Neutrophil (primary cell): ENCODE measurements at regions not wholly inside any gene's neighbourhood (a gene's known extent, or its start where the extent isn't known, plus 50 kb on each side); places are given as distances from the start of the nearest gene placed in this dataset.

Source experiments
- H3K27ac ChIP-seq: fragments of 200-600 bp; sonication (generic); 2 replicates; pipeline ENCODE4 v1.5.1; 2016; ENCODE audit warnings: mild to moderate bottlenecking, moderate library complexity
- H3K27me3 ChIP-seq: fragments of 200-600 bp; sonication (generic); 2 replicates; pipeline ENCODE4 v1.6.0; 2016; ENCODE audit warnings: mild to moderate bottlenecking
- H3K36me3 ChIP-seq: fragments of 200-600 bp; sonication (generic); 2 replicates; pipeline ENCODE4 v1.5.1; 2017
- H3K4me1 ChIP-seq, 2 experiments: fragments of 200-600 bp in 1 of 2; sonication (generic) in 1 of 2; 1 replicate in 1 of 2; 2 replicates in 1 of 2; pipeline versions ENCODE4 v1.5.1 to v1.6.1; 2013 to 2016; ENCODE audit warnings: low read depth in 1 of 2, low read length in 1 of 2, mild to moderate bottlenecking in 1 of 2, moderate library complexity in 1 of 2; ENCODE audit not compliant: control insufficient read depth in 1 of 2, insufficient read depth in 1 of 2
- H3K4me3 ChIP-seq, 2 experiments: fragments of 200-600 bp in 1 of 2; sonication (generic) in 1 of 2; 1 replicate in 1 of 2; 2 replicates in 1 of 2; pipeline ENCODE4 v1.5.1; 2013 to 2016; ENCODE audit warnings: low read depth in 1 of 2, low read length in 1 of 2, mild to moderate bottlenecking in 1 of 2, moderate library complexity in 1 of 2
- H3K9me3 ChIP-seq: fragments of 200-600 bp; sonication (generic); 2 replicates; pipeline ENCODE4 v1.5.1; 2016
- TF ChIP-seq, protein P1 (sequence below): fragments of 200-600 bp; sonication (generic); IDR thresholded peaks from 2 replicates; pipeline ENCODE4 v1.5.1; 2016; ENCODE audit warnings: antibody characterized with exemption

DNA sequence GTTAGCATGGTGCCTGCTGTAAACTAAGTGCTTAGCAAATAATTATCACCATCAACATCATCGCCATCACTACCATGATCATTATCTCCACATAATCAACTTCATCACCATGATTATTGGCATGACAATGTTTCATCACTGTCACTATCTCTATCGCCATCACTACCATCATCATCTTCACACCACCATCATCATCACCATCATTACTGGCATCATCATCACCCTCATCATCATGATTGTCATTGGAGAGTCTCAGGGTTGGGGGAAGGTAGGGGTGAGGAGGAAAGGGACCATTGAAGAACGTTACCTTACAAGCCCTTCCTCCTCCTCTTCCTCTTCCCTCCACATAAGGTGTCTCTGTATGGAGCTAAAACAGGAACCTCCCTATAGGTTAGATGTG is 54.9 kb upstream of the GPR26 start:
- Histone ChIP-seq H3K9me3 (no peaks in the 10 kb centered on the region), H3K27ac (no peak overlapping the region), H3K4me1 (no peaks in the 10 kb centered on the region), H3K4me3 (no peak overlapping the region), H3K36me3 (no peaks in the 10 kb centered on the region), H3K27me3 (peaks cover 5% of the 10 kb centered on the region)
- TF ChIP-seq, protein P1, sequence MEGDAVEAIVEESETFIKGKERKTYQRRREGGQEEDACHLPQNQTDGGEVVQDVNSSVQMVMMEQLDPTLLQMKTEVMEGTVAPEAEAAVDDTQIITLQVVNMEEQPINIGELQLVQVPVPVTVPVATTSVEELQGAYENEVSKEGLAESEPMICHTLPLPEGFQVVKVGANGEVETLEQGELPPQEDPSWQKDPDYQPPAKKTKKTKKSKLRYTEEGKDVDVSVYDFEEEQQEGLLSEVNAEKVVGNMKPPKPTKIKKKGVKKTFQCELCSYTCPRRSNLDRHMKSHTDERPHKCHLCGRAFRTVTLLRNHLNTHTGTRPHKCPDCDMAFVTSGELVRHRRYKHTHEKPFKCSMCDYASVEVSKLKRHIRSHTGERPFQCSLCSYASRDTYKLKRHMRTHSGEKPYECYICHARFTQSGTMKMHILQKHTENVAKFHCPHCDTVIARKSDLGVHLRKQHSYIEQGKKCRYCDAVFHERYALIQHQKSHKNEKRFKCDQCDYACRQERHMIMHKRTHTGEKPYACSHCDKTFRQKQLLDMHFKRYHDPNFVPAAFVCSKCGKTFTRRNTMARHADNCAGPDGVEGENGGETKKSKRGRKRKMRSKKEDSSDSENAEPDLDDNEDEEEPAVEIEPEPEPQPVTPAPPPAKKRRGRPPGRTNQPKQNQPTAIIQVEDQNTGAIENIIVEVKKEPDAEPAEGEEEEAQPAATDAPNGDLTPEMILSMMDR, result no peak

DNA sequence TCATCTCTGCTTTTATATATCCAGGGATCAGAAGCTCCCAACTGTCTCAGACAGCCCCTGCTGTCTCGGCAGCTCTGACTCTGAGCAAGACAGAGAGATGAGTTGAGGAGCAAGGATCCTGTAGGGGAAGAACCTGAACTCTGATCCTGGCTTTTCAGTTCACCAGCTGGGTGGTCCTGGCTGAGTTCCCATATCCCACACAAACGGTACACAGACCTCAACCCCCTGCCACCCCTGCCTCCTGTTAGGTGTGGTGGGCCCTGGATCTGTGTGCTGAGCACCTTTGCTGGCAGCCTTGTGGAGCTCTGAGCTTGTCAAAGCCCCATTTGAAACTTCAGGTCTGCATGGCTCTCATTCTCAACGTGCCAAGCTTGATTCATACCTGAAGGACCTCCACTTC is 54.3 kb upstream of the GPR26 start:
- peaks cover 5% of the 10 kb centered on the region for H3K27me3 ChIP-seq
- TF ChIP-seq, protein P1, result no peak

DNA sequence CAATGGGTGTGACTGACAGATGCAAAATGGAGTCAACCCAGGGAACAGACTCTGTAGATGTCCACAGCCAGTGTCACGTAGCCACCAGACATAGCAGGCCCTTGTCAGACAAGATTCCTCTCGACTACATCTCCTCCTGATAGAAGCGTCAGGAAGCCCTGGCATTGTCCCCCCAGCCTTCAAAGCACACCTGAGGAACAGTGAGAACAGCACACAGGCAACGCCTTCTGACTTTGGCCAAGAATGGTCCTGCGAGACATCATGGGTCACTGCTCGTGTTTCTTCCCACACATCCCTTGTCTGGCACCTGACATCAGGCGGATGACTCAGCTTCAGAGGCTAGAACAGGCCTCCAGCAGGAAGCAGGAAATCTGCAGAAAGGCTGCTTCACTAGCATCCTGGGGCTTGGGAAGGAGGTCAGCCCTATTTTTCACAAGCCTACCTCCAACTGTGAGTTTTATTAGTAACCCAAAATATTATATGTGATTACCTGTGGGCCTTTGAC is 52.8 kb upstream of the GPR26 start:
- no peak overlapping the region for H3K4me3 ChIP-seq
- H3K4me1 ChIP-seq, result no peaks in the 10 kb centered on the region
- TF ChIP-seq, protein P1, result no peak
- no peak overlapping the region for H3K27ac ChIP-seq
- H3K9me3 ChIP-seq, result no peaks in the 10 kb centered on the region
- H3K36me3 ChIP-seq, result no peaks in the 10 kb centered on the region
- peaks cover 5% of the 10 kb centered on the region for H3K27me3 ChIP-seq

More for the DNA sequence above, 54.3 kb upstream of the GPR26 start:
- Histone ChIP-seq H3K27ac (no peak overlapping the region), H3K4me3 (no peak overlapping the region), H3K4me1 (no peaks in the 10 kb centered on the region), H3K36me3 (no peaks in the 10 kb centered on the region), H3K9me3 (no peaks in the 10 kb centered on the region)

DNA sequence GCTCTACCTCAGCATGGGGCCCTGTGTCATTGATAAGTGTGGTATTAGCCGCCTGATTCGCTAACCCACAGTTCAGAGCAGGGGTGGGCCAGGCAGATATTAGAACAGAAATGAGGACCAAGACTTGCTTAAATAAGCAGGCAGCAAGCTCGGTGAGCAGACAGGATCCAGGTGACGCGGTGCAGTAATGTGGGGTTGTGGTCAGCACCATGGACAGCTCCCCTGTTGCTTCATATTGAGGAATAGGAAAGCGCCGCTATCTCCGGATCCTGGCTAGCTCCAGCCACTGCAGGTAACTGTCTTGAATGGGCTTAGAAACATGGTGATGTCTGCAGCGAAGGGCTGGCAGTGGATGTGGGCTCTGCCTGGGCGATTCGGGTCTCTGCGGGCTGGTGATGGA is 51.3 kb upstream of the GPR26 start:
- no peak overlapping the region for H3K27ac ChIP-seq
- H3K36me3 ChIP-seq, result no peaks in the 10 kb centered on the region
- H3K27me3 ChIP-seq, result peaks cover 5% of the 10 kb centered on the region
- TF ChIP-seq, protein P1, result no peak
- no peak overlapping the region for H3K4me3 ChIP-seq
- no peaks in the 10 kb centered on the region for H3K4me1 ChIP-seq
- no peaks in the 10 kb centered on the region for H3K9me3 ChIP-seq
